HEK293 (cell line): ENCODE measurements at regions not wholly inside any gene's neighbourhood (a gene's known extent, or its start where the extent isn't known, plus 50 kb on each side); places are given as distances from the start of the nearest gene placed in this dataset.
A peak's percentile ranks its signal among the peaks of the same experiment; 100 is the strongest.

Experiments
- CTCF ChIA-PET: fragments of 350-600 bp; formaldehyde crosslinking; extraction: SDS; loops from one replicate; lab custom pipeline; 2021; ENCODE audit warnings: antibody characterized with exemption; lab: Yijun Ruan, JAX
- POLR2A ChIA-PET: fragments of 300-600 bp; formaldehyde crosslinking; extraction: SDS; loops from one replicate; lab custom pipeline; 2020; ENCODE audit warnings: antibody characterized with exemption, inconsistent platforms; lab: Yijun Ruan, JAX
- H3K27ac ChIP-seq: fragments of 200-500 bp; sonication (Bioruptor generic); 2 replicates; pipeline ENCODE4 v1.5.1; 2014; ENCODE audit warnings: low read depth, low read length, control low read depth, inconsistent platforms; ENCODE audit errors: extremely low read depth
- H3K36me3 ChIP-seq, 2 experiments: fragments of 200-500 bp in 1 of 2; sonication (Bioruptor generic) in 1 of 2; 1 replicate in 1 of 2; 2 replicates in 1 of 2; pipeline ENCODE4 v1.5.1; 2014 to 2017; ENCODE audit warnings: inconsistent platforms in 2 of 2, low read length in 2 of 2; ENCODE audit not compliant: control insufficient read depth in 2 of 2, insufficient read depth in 1 of 2
- H3K4me1 ChIP-seq: fragments of 200-500 bp; sonication (Bioruptor generic); 2 replicates; pipeline ENCODE4 v1.5.1; 2014; ENCODE audit warnings: mild to moderate bottlenecking, low read length, inconsistent platforms; ENCODE audit not compliant: control insufficient read depth, insufficient read depth
- H3K4me3 ChIP-seq: 2 replicates; pipeline ENCODE4 v1.5.1; 2011; ENCODE audit warnings: low read depth, mild to moderate bottlenecking, control low read depth, low read length, moderate library complexity
- H3K9me3 ChIP-seq: fragments of 200-500 bp; sonication (Bioruptor generic); 2 replicates; pipeline ENCODE4 v1.5.1; 2014; ENCODE audit warnings: low read depth, low read length, inconsistent platforms; ENCODE audit not compliant: control insufficient read depth, insufficient read depth
- EGR2 ChIP-seq: fragments of 450-650 bp; formaldehyde crosslinking; IDR thresholded peaks from 2 replicates; pipeline ENCODE4 v1.5.1; 2016; ENCODE audit warnings: low read depth, missing biosample characterization, missing genetic modification characterization
- GLI4 ChIP-seq: fragments of 450-650 bp; formaldehyde crosslinking; IDR thresholded peaks from 2 replicates; pipeline ENCODE4 v1.5.1; 2016; ENCODE audit warnings: missing biosample characterization, missing genetic modification characterization
- KLF10 ChIP-seq: fragments of 450-650 bp; IDR thresholded peaks from 2 replicates; pipeline ENCODE4 v1.5.1; 2018; ENCODE audit warnings: missing biosample characterization, mild to moderate bottlenecking, missing genetic modification characterization
- SCRT2 ChIP-seq: fragments of 450-650 bp; formaldehyde crosslinking; IDR thresholded peaks from 2 replicates; pipeline ENCODE4 v1.5.1; 2016; ENCODE audit warnings: missing biosample characterization, missing genetic modification characterization
- SP3 ChIP-seq: fragments of 450-650 bp; formaldehyde crosslinking; IDR thresholded peaks from 2 replicates; pipeline ENCODE4 v1.5.1; 2016; ENCODE audit warnings: missing biosample characterization, missing genetic modification characterization
- ZFHX2 ChIP-seq: fragments of 450-650 bp; formaldehyde crosslinking; conservative IDR thresholded peaks from 2 replicates; pipeline ENCODE4 v1.5.1; 2016; ENCODE audit warnings: missing biosample characterization, missing genetic modification characterization
- ZNF121 ChIP-seq: fragments of 450-650 bp; formaldehyde crosslinking; IDR thresholded peaks from 2 replicates; pipeline ENCODE4 v1.5.1; 2016; ENCODE audit warnings: missing biosample characterization, missing genetic modification characterization
- ZNF19 ChIP-seq: fragments of 450-650 bp; formaldehyde crosslinking; IDR thresholded peaks from 2 replicates; pipeline ENCODE4; 2016; ENCODE audit warnings: missing biosample characterization, missing genetic modification characterization, low read depth
- ZNF211 ChIP-seq: fragments of 450-650 bp; formaldehyde crosslinking; IDR thresholded peaks from 2 replicates; pipeline ENCODE4 v1.5.1; 2016; ENCODE audit warnings: low read depth, missing biosample characterization, missing genetic modification characterization
- ZNF292 ChIP-seq: fragments of 450-650 bp; formaldehyde crosslinking; IDR thresholded peaks from 2 replicates; pipeline ENCODE4 v1.5.1; 2016; ENCODE audit warnings: low read depth, missing biosample characterization, missing genetic modification characterization, borderline replicate concordance
- ZNF311 ChIP-seq: fragments of 450-650 bp; formaldehyde crosslinking; IDR thresholded peaks from 2 replicates; pipeline ENCODE4 v1.5.1; 2017; ENCODE audit warnings: missing biosample characterization, missing genetic modification characterization, borderline replicate concordance
- ZNF324 ChIP-seq: fragments of 450-650 bp; formaldehyde crosslinking; IDR thresholded peaks from 2 replicates; pipeline ENCODE4 v1.5.1; 2016; ENCODE audit warnings: missing biosample characterization, missing genetic modification characterization
- ZNF473 ChIP-seq: fragments of 450-650 bp; formaldehyde crosslinking; IDR thresholded peaks from 2 replicates; pipeline ENCODE4 v1.5.1; 2017; ENCODE audit warnings: missing biosample characterization, missing genetic modification characterization
- ZNF501 ChIP-seq: fragments of 450-650 bp; formaldehyde crosslinking; IDR thresholded peaks from 2 replicates; pipeline ENCODE4 v1.5.1; 2016; ENCODE audit warnings: missing biosample characterization, missing genetic modification characterization
- ZNF549 ChIP-seq: fragments of 450-650 bp; IDR thresholded peaks from 2 replicates; pipeline ENCODE4 v1.5.1; 2018; ENCODE audit warnings: missing biosample characterization, missing genetic modification characterization, mild to moderate bottlenecking, inconsistent platforms, moderate library complexity
- ZNF629 ChIP-seq: fragments of 450-650 bp; formaldehyde crosslinking; IDR thresholded peaks from 2 replicates; pipeline ENCODE4 v1.5.1; 2017; ENCODE audit warnings: missing biosample characterization, missing genetic modification characterization
- ZNF654 ChIP-seq: fragments of 450-650 bp; formaldehyde crosslinking; IDR thresholded peaks from 2 replicates; pipeline ENCODE4 v1.5.1; 2016; ENCODE audit warnings: low read depth, missing biosample characterization, missing genetic modification characterization
- ZNF707 ChIP-seq: fragments of 450-650 bp; formaldehyde crosslinking; IDR thresholded peaks from 2 replicates; pipeline ENCODE4 v1.5.1; 2016; ENCODE audit warnings: missing biosample characterization, missing genetic modification characterization
- ZNF843 ChIP-seq: fragments of 450-650 bp; formaldehyde crosslinking; IDR thresholded peaks from 2 replicates; pipeline ENCODE4 v1.5.1; 2016; ENCODE audit warnings: missing biosample characterization, missing genetic modification characterization
- TF ChIP-seq, protein P1 (sequence below): fragments of 450-650 bp; formaldehyde crosslinking; IDR thresholded peaks from 2 replicates; pipeline ENCODE4 v1.5.1; 2016; ENCODE audit warnings: missing biosample characterization, missing genetic modification characterization
- TF ChIP-seq, protein P2 (sequence below): fragments of 450-650 bp; formaldehyde crosslinking; IDR thresholded peaks from 2 replicates; pipeline ENCODE4 v1.5.1; 2017; ENCODE audit warnings: missing biosample characterization, missing genetic modification characterization
- TF ChIP-seq, protein P3 (sequence below): sonication (generic); formaldehyde crosslinking; IDR thresholded peaks from 2 replicates; pipeline ENCODE4 v1.8.1; 2022; ENCODE audit warnings: mild to moderate bottlenecking, moderate library complexity, missing genetic modification reagents
- TF ChIP-seq, protein P4 (sequence below): fragments of 450-650 bp; formaldehyde crosslinking; optimal IDR thresholded peaks from 2 replicates; pipeline ENCODE3; 2016; ENCODE audit warnings: missing biosample characterization, mild to moderate bottlenecking, missing genetic modification characterization
- TF ChIP-seq, protein P5 (sequence below): fragments of 450-650 bp; formaldehyde crosslinking; IDR thresholded peaks from 2 replicates; pipeline ENCODE4 v1.5.1; 2017; ENCODE audit warnings: missing biosample characterization, mild to moderate bottlenecking, missing genetic modification characterization, moderate library complexity
- TF ChIP-seq, protein P6 (sequence below): fragments of 450-650 bp; formaldehyde crosslinking; IDR thresholded peaks from 2 replicates; pipeline ENCODE4 v1.5.0; 2017; ENCODE audit warnings: missing biosample characterization, missing genetic modification characterization, borderline replicate concordance

DNA sequence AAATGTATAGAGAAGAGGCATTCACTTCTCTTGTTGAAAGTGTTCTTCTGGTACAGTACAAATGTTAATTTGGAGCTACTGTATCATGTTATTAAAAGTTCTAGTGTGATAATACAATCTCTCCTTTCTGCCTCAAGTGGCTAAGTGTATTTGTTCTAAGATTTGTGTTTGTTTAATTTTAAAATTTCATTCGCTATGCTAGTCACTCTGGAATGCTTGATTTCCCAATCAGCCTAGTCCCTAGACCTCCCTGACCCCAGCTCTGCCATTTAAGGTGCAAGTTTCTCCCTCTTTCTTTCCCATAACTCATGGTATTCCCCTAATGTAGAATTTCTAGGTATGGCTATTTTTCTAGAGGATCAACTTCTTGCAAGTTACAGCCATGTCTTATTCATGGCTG is 817.4 kb downstream of the STIM2 start:
- CTCF ChIA-PET: no interaction called here

DNA sequence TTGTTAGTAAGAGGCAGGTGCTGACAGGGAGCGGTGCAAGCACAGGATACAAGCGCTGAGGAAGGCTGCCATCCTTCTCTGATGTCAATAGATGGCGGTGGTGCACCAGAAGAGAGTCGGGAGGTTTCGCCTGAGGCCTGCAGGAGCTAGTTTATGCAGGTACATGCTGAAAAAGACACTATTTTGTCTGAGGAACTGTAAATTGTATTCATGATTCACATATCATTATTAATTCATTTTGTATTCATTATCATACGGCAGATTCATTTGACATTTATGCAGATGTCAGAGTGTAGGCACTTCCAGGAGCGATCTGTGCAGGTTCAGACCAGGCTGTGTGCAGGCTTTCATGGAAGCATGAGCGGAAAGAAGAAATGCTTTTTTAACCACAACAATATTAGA is 824.0 kb downstream of the STIM2 start:
- no peak overlapping the region for H3K27ac ChIP-seq
- H3K4me1 ChIP-seq: no peaks in the 10 kb centered on the region
- ChIA-PET POLR2A (no interaction called here), CTCF (interaction anchor here (0.5 to 1.6 kb wide), 12 partner anchors 9 to 791 kb away, joined by 3 to 10 read pairs (median 3); no protein-coding TSS in a partner anchor)
- H3K36me3 ChIP-seq: no peaks in the 10 kb centered on the region
- TF ChIP-seq ZNF654: peak; percentile 75
- no peak for TF ChIP-seq ZFHX2 (tag by site-specific recombination)
- H3K4me3 ChIP-seq: no peak overlapping the region
- no peaks in the 10 kb centered on the region for H3K9me3 ChIP-seq

More for the DNA sequence above, 817.4 kb downstream of the STIM2 start:
- TF ChIP-seq, protein P1, sequence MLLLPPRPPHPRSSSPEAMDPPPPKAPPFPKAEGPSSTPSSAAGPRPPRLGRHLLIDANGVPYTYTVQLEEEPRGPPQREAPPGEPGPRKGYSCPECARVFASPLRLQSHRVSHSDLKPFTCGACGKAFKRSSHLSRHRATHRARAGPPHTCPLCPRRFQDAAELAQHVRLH: no peak
- TF ChIP-seq GLI4 (tag by site-specific recombination) (no peak), ZNF707 (tag by site-specific recombination) (no peak), ZNF19 (tag by site-specific recombination) (no peak), ZNF501 (no peak), ZNF292 (tag by site-specific recombination) (no peak), ZNF324 (tag by site-specific recombination) (no peak), ZNF211 (tag by site-specific recombination) (no peak), KLF10 (tag by site-specific recombination) (no peak), ZNF843 (tag by site-specific recombination) (no peak), EGR2 (tag by site-specific recombination) (no peak), ZNF121 (no peak), SP3 (tag by site-specific recombination) (no peak), ZNF473 (tag by site-specific recombination) (no peak), ZFHX2 (tag by site-specific recombination) (no peak)
- TF ChIP-seq, protein P2, sequence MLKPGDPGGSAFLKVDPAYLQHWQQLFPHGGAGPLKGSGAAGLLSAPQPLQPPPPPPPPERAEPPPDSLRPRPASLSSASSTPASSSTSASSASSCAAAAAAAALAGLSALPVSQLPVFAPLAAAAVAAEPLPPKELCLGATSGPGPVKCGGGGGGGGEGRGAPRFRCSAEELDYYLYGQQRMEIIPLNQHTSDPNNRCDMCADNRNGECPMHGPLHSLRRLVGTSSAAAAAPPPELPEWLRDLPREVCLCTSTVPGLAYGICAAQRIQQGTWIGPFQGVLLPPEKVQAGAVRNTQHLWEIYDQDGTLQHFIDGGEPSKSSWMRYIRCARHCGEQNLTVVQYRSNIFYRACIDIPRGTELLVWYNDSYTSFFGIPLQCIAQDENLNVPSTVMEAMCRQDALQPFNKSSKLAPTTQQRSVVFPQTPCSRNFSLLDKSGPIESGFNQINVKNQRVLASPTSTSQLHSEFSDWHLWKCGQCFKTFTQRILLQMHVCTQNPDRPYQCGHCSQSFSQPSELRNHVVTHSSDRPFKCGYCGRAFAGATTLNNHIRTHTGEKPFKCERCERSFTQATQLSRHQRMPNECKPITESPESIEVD (tag by site-specific recombination): no peak
- TF ChIP-seq, protein P3, sequence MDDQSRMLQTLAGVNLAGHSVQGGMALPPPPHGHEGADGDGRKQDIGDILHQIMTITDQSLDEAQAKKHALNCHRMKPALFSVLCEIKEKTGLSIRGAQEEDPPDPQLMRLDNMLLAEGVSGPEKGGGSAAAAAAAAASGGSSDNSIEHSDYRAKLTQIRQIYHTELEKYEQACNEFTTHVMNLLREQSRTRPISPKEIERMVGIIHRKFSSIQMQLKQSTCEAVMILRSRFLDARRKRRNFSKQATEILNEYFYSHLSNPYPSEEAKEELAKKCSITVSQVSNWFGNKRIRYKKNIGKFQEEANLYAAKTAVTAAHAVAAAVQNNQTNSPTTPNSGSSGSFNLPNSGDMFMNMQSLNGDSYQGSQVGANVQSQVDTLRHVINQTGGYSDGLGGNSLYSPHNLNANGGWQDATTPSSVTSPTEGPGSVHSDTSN (CRISPR knock-in tag): no peak
- TF ChIP-seq, protein P4, sequence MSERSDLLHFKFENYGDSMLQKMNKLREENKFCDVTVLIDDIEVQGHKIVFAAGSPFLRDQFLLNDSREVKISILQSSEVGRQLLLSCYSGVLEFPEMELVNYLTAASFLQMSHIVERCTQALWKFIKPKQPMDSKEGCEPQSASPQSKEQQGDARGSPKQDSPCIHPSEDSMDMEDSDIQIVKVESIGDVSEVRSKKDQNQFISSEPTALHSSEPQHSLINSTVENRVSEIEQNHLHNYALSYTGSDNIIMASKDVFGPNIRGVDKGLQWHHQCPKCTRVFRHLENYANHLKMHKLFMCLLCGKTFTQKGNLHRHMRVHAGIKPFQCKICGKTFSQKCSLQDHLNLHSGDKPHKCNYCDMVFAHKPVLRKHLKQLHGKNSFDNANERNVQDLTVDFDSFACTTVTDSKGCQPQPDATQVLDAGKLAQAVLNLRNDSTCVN (tag by site-specific recombination): no peak
- Histone ChIP-seq H3K36me3 (no peaks in the 10 kb centered on the region), H3K9me3 (no peaks in the 10 kb centered on the region), H3K4me1 (no peaks in the 10 kb centered on the region), H3K4me3 (no peak overlapping the region), H3K27ac (no peak overlapping the region)
- POLR2A ChIA-PET: no interaction called here

DNA sequence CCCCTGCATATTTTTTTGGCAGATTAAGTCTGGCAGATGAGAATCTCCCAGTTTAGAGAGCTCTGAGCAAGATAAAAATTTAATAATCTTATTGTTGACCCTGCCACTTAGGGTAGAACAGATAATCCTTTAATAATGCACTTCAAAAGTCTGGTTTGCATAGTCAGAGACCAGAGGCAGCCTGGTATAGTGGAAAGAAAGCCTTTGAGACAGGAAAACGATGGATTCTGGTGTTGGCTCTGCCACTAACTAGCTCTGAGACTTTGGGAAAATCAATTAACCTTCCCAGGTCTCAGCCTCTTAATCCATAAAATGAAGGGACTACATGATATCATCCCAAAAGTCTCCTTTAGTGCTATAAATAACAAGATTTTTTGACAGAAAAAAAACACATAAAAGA is 824.5 kb downstream of the STIM2 start:
- H3K4me3 ChIP-seq: no peak overlapping the region
- POLR2A ChIA-PET: no interaction called here
- CTCF ChIA-PET: interaction anchor here (0.5 to 1.6 kb wide), 11 partner anchors 8 to 791 kb away, joined by 3 to 10 read pairs (median 3); no protein-coding TSS in a partner anchor
- no peak overlapping the region for H3K27ac ChIP-seq
- H3K36me3 ChIP-seq: no peaks in the 10 kb centered on the region
- no peaks in the 10 kb centered on the region for H3K4me1 ChIP-seq
- H3K9me3 ChIP-seq: no peaks in the 10 kb centered on the region
- TF ChIP-seq, protein P5, sequence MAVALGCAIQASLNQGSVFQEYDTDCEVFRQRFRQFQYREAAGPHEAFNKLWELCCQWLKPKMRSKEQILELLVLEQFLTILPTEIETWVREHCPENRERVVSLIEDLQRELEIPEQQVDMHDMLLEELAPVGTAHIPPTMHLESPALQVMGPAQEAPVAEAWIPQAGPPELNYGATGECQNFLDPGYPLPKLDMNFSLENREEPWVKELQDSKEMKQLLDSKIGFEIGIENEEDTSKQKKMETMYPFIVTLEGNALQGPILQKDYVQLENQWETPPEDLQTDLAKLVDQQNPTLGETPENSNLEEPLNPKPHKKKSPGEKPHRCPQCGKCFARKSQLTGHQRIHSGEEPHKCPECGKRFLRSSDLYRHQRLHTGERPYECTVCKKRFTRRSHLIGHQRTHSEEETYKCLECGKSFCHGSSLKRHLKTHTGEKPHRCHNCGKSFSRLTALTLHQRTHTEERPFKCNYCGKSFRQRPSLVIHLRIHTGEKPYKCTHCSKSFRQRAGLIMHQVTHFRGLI (tag by site-specific recombination): no peak
- TF ChIP-seq SCRT2 (tag by site-specific recombination) (no peak), ZNF311 (tag by site-specific recombination) (no peak), ZNF549 (tag by site-specific recombination) (no peak), ZNF629 (tag by site-specific recombination) (no peak)
- TF ChIP-seq, protein P6, sequence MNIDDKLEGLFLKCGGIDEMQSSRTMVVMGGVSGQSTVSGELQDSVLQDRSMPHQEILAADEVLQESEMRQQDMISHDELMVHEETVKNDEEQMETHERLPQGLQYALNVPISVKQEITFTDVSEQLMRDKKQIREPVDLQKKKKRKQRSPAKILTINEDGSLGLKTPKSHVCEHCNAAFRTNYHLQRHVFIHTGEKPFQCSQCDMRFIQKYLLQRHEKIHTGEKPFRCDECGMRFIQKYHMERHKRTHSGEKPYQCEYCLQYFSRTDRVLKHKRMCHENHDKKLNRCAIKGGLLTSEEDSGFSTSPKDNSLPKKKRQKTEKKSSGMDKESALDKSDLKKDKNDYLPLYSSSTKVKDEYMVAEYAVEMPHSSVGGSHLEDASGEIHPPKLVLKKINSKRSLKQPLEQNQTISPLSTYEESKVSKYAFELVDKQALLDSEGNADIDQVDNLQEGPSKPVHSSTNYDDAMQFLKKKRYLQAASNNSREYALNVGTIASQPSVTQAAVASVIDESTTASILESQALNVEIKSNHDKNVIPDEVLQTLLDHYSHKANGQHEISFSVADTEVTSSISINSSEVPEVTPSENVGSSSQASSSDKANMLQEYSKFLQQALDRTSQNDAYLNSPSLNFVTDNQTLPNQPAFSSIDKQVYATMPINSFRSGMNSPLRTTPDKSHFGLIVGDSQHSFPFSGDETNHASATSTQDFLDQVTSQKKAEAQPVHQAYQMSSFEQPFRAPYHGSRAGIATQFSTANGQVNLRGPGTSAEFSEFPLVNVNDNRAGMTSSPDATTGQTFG (tag by site-specific recombination): no peak
